DOHH2 (cell line): ENCODE measurements at regions not wholly inside any gene's neighbourhood (a gene's known extent, or its start where the extent isn't known, plus 50 kb on each side); places are given as distances from the start of the nearest gene placed in this dataset.

Experiments used
- H3F3A ChIP-seq: fragments of 200-600 bp; sonication (generic), shearing (Covaris generic); 2 replicates; pipeline ENCODE4 v1.6.0; 2016; ENCODE audit warnings: antibody characterized with exemption, mild to moderate bottlenecking; ENCODE audit not compliant: control insufficient read depth, insufficient read depth
- H3K27ac ChIP-seq: fragments of 200-600 bp; sonication (generic); 2 replicates; pipeline ENCODE4 v1.5.1; 2014; ENCODE audit warnings: low read depth, mild to moderate bottlenecking, low read length, moderate library complexity
- H3K27me3 ChIP-seq: fragments of 200-600 bp; sonication (generic); 2 replicates; pipeline ENCODE4 v1.6.1; 2014; ENCODE audit warnings: mild to moderate bottlenecking, low read length, mixed read lengths; ENCODE audit not compliant: control insufficient read depth
- H3K36me3 ChIP-seq: fragments of 200-600 bp; sonication (generic); 2 replicates; pipeline ENCODE4 v1.6.1; 2014; ENCODE audit warnings: mild to moderate bottlenecking, low read length, moderate library complexity, mixed read lengths; ENCODE audit not compliant: control insufficient read depth
- H3K4me1 ChIP-seq: fragments of 200-600 bp; sonication (generic); 2 replicates; pipeline ENCODE4 v1.6.1; 2014; ENCODE audit warnings: mild to moderate bottlenecking, low read length, mixed read lengths; ENCODE audit not compliant: control insufficient read depth
- H3K4me2 ChIP-seq: fragments of 200-600 bp; sonication (generic); 2 replicates; pipeline ENCODE4 v1.6.0; 2014; ENCODE audit warnings: mild to moderate bottlenecking, low read length, moderate library complexity
- H3K4me3 ChIP-seq: fragments of 200-600 bp; sonication (generic); 2 replicates; pipeline ENCODE4 v1.5.1; 2014; ENCODE audit warnings: mild to moderate bottlenecking, low read length, mixed read lengths
- H3K79me2 ChIP-seq: fragments of 200-600 bp; sonication (generic); 2 replicates; pipeline ENCODE4 v1.6.1; 2014; ENCODE audit warnings: mild to moderate bottlenecking, low read length, mixed read lengths; ENCODE audit not compliant: control insufficient read depth
- H3K9me2 ChIP-seq: fragments of 200-600 bp; sonication (generic); replicated peaks from 2 replicates; pipeline ENCODE4 v1.6.1; 2014; ENCODE audit warnings: mild to moderate bottlenecking, low read length, mixed read lengths; ENCODE audit not compliant: control insufficient read depth
- H3K9me3 ChIP-seq: fragments of 200-600 bp; sonication (generic); 2 replicates; pipeline ENCODE4 v1.6.1; 2014; ENCODE audit warnings: antibody characterized with exemption, low read length, mixed read lengths; ENCODE audit not compliant: control insufficient read depth, insufficient read depth
- H4K20me1 ChIP-seq: fragments of 200-600 bp; sonication (generic); 2 replicates; pipeline ENCODE4 v1.6.0; 2014; ENCODE audit warnings: low read depth, mild to moderate bottlenecking, antibody characterized with exemption, low read length, moderate library complexity; ENCODE audit not compliant: control insufficient read depth, insufficient read depth
- CTCF ChIP-seq: fragments of 200-600 bp; sonication (generic); IDR thresholded peaks from one replicate; pipeline ENCODE4 v1.5.1; 2014; ENCODE audit warnings: antibody characterized with exemption, mild to moderate bottlenecking, low read depth, low read length; ENCODE audit not compliant: poor library complexity, severe bottlenecking
- EZH2phosphoT487 ChIP-seq: fragments of 200-600 bp; sonication (generic); IDR thresholded peaks from 2 replicates; pipeline ENCODE4 v1.6.1; 2017; ENCODE audit warnings: borderline replicate concordance, mild to moderate bottlenecking, antibody characterized with exemption, low read length, moderate library complexity, mixed read lengths

DNA sequence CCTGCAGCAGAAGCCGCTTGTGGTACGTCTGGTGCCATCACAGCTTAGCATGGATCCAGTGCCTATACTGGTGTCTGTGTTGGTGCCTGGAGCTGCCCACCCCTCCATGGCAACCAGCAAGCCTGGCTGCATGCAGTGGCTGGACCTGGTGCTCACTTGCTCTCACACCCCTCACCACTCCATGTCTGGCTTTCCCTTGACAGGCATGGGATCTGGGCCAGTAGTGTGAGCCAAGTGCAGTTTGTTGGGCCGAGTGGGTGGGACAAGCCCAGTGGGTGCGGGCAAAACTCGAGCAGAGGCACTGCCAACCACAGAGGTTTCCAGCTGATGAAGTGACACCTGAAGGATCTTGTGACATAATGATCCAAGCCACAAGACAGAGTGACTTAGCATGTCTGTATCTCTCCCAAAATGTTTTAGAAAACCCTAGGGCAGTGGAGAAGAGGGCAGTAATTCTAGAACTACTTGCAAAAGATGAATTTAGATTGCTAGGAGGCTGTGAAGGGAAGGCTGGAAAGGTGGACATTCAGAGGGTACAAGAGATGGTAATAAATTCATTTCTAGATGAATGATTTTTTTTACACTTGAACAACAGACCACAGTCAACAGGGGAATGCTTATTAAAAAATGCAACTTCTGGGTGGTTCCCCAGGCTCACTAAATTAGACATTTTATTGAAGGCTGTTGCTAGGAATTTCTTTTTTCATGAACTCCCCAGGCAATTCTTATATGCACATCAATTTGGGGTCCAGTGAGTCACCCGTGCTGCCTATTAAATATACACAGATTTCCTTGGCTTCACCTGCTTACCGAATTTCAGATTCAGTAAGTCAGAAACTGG is 660.3 kb downstream of the TLR4 start:
- H3K9me2 ChIP-seq: no peaks in the 10 kb centered on the region
- peaks cover 13% of the 10 kb centered on the region; the same call in 1 of the 2 replicates for H3K9me3 ChIP-seq

DNA sequence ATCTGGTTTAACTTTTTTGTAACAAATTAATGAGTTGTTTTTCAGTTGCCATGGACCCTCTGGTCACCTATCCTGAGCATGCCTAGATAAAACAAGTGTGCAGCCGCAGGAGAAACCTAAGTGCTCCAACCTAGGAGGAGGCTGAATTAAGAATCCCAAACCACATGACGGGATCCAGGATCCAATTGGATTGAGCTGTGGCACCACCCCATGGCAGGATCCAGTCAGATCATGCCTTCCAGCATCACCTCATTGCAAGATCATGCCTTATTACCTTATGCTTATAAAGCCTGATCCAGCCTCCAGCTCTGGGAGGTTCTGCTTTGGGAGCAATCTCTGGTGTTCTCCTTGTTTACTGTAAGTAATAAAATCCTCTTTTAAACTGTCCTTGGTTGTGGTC is 662.0 kb downstream of the TLR4 start:
- Histone ChIP-seq H3K9me2 (no peaks in the 10 kb centered on the region), H3K27me3 (no peaks in the 10 kb centered on the region), H3K4me2 (no peak overlapping the region), H3K4me1 (no peaks in the 10 kb centered on the region), H3K27ac (no peak overlapping the region), H3K36me3 (no peaks in the 10 kb centered on the region), H3K79me2 (no peaks in the 10 kb centered on the region), H3F3A (no peaks in the 10 kb centered on the region), H3K9me3 (peaks cover 13% of the 10 kb centered on the region; the same call in 1 of the 2 replicates), H3K4me3 (no peak overlapping the region), H4K20me1 (no peaks in the 10 kb centered on the region)
- no peak for TF ChIP-seq EZH2phosphoT487
- no peak for TF ChIP-seq CTCF

More for the DNA sequence above, 660.3 kb downstream of the TLR4 start:
- TF ChIP-seq EZH2phosphoT487 (no peak), CTCF (no peak)
- Histone ChIP-seq H3K4me3 (no peak overlapping the region), H3F3A (no peaks in the 10 kb centered on the region), H3K36me3 (no peaks in the 10 kb centered on the region), H3K27ac (no peak overlapping the region), H3K79me2 (no peaks in the 10 kb centered on the region), H3K4me2 (no peak overlapping the region), H3K4me1 (no peaks in the 10 kb centered on the region), H3K27me3 (no peaks in the 10 kb centered on the region), H4K20me1 (no peaks in the 10 kb centered on the region)

- TF ChIP-seq EZH2phosphoT487 (no peak), CTCF (no peak)
- Histone ChIP-seq H3K9me3 (peaks cover 13% of the 10 kb centered on the region; the same call in 1 of the 2 replicates), H3K9me2 (no peaks in the 10 kb centered on the region)
These were observed 663.2 kb downstream of the TLR4 start for GRCh38 chr9:118367383-118367782.

More at GRCh38 chr9:118367383-118367782, 663.2 kb downstream of the TLR4 start:
- H3K4me3 ChIP-seq: no peak overlapping the region
- H3K27ac ChIP-seq: no peak overlapping the region
- no peaks in the 10 kb centered on the region for H3K27me3 ChIP-seq
- H3K36me3 ChIP-seq: no peaks in the 10 kb centered on the region
- H4K20me1 ChIP-seq: no peaks in the 10 kb centered on the region
- no peaks in the 10 kb centered on the region for H3K79me2 ChIP-seq
- no peaks in the 10 kb centered on the region for H3K4me1 ChIP-seq
- H3K4me2 ChIP-seq: no peak overlapping the region
- H3F3A ChIP-seq: no peaks in the 10 kb centered on the region
